HUES6 (cell line): ENCODE measurements at regions not wholly inside any gene's neighbourhood (a gene's known extent, or its start where the extent isn't known, plus 50 kb on each side); places are given as distances from the start of the nearest gene placed in this dataset.

Experiments used
- H3K27ac ChIP-seq: 2 replicates; pipeline ENCODE4 v1.7.0; 2013; ENCODE audit warnings: low read depth, mild to moderate bottlenecking, low read length, inconsistent platforms
- H3K27me3 ChIP-seq: 2 replicates; pipeline ENCODE4 v1.6.1; 2013; ENCODE audit warnings: low read length; ENCODE audit not compliant: control insufficient read depth, insufficient read depth
- H3K36me3 ChIP-seq: 2 replicates; pipeline ENCODE4 v1.6.1; 2013; ENCODE audit warnings: low read length; ENCODE audit not compliant: control insufficient read depth, insufficient read depth
- H3K4me1 ChIP-seq: 2 replicates; pipeline ENCODE4 v1.6.1; 2013; ENCODE audit warnings: low read length; ENCODE audit not compliant: control insufficient read depth, insufficient read depth
- H3K4me3 ChIP-seq: 2 replicates; pipeline ENCODE4 v1.5.1; 2013; ENCODE audit warnings: low read depth, low read length
- H3K9ac ChIP-seq: one replicate; pipeline ENCODE4 v1.6.1; 2013; ENCODE audit warnings: mild to moderate bottlenecking, low read length
- H3K9me3 ChIP-seq: 2 replicates; pipeline ENCODE4 v1.6.1; 2013; ENCODE audit warnings: low read depth, low read length; ENCODE audit not compliant: control insufficient read depth, insufficient read depth

DNA sequence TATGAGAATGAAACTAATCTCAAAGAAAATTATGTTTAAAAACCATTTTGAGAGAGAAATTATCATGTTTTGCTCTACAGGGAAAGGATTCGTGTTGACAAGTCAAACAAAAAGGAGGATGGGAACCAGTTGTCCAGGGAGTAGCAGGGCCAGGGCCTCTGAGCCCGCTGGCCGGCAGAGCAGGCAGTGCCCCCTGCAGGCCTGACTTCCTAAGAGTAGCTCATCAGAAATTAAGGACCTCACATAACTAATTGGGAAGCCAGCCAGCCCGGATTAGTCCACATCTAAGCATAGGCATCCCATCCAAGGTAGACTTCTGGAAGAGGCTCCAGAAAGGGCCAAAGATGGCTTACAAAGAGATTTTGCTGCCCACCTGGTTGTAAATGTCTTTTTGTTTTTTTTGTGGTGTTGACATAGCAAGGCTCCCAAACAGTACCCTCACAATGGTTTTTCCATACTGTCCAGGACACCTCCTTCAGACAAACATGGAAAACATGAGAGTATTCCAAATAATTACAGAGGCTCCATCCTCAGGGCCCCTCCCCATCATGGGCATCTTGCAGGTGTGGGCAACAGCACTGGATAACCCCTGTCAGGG, 241.2 kb upstream of the TANK start:
- no peak overlapping the region for H3K27ac ChIP-seq
- peaks cover 29% of the 10 kb centered on the region for H3K27me3 ChIP-seq
- H3K36me3 ChIP-seq, result no peaks in the 10 kb centered on the region
- no peak overlapping the region for H3K9ac ChIP-seq
- H3K4me1 ChIP-seq, result no peaks in the 10 kb centered on the region
- H3K9me3 ChIP-seq, result no peaks in the 10 kb centered on the region
- no peak overlapping the region for H3K4me3 ChIP-seq

DNA sequence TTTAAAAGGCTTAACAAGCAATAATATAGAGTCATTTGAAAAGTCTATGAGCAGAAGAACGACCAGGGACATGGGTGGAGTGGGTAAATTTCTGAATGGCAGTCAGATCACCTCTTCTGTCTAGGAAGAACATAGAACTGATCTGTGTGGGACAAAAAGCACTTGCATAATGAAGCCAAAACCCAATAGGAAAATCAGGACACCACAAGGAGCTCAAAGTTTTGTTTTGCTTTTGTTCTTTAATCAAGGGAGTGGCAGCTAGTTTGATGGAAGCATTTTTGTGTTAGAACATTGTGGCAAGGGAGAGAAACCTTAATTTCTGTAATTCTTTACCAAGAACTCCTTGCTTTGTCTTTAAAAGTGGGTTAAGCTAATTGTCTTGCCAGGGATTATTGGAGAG, 240.2 kb upstream of the TANK start:
- peaks cover 26% of the 10 kb centered on the region for H3K27me3 ChIP-seq
- no peaks in the 10 kb centered on the region for H3K36me3 ChIP-seq
- no peak overlapping the region for H3K27ac ChIP-seq
- H3K4me1 ChIP-seq, result peaks cover 6% of the 10 kb centered on the region; the same call in 1 of the 2 replicates
- H3K9ac ChIP-seq, result no peak overlapping the region
- no peak overlapping the region for H3K4me3 ChIP-seq
- H3K9me3 ChIP-seq, result no peaks in the 10 kb centered on the region

DNA sequence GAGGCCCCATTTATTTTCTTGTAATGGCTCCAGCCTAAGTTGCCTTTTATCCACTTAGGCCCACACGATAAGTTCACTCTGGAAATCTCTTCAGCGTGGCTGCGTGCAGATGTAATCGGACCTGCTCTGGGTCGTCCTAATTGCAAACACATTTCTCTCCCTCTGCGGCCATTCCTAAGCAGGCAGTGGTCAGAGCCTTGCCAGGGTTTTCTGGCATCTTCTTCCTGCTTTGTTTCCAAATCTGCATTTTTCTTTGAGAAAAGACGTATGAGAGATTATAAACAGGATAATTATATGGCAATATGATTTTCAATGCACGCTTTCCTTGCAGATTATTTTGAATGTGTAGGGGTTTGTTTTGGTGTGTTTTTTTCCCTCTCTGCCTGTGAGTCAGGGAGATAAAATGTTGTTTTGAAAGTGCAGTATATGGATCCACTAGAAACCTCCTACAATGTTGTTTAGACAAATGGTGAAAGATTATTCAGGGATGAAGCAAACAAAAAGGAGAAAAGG, 239.4 kb upstream of the TANK start:
- peaks cover 21% of the 10 kb centered on the region for H3K27me3 ChIP-seq
- H3K9me3 ChIP-seq, result no peaks in the 10 kb centered on the region
- H3K4me1 ChIP-seq, result peaks cover 13% of the 10 kb centered on the region; the same call in 1 of the 2 replicates
- H3K4me3 ChIP-seq, result no peak overlapping the region
- H3K27ac ChIP-seq, result no peak overlapping the region
- no peak overlapping the region for H3K9ac ChIP-seq
- H3K36me3 ChIP-seq, result no peaks in the 10 kb centered on the region

DNA sequence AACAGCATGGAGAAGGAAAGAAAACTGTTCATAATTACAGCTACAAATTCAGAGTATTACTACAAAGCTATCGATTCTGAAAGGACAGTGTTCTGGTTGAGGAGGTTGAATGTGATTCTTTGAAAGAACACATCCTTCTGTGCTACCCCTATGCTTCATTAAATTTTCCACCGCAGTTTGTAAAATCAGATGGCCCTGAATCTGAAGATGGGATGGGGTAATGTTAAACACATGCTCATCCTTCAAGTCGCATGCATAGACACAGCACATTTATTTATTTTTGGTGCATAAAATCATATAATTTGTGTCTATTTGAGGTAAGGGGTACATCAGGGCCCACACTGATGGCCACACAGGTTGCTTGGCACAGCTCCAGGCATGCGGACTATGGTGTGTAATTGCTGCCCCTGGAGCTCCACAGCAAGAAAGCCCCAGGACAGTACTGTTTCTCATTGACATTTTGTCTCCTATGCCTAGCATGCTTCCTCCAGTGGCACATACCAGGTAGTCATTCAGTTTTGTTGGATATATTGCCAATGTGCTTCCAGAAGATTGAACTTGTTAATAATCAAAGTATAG, 238.8 kb upstream of the TANK start:
- peaks cover 13% of the 10 kb centered on the region; the same call in 1 of the 2 replicates for H3K4me1 ChIP-seq
- H3K4me3 ChIP-seq, result no peak overlapping the region
- H3K9me3 ChIP-seq, result no peaks in the 10 kb centered on the region
- no peak overlapping the region for H3K27ac ChIP-seq
- H3K27me3 ChIP-seq, result peaks cover 15% of the 10 kb centered on the region
- no peaks in the 10 kb centered on the region for H3K36me3 ChIP-seq
- H3K9ac ChIP-seq, result no peak overlapping the region

DNA sequence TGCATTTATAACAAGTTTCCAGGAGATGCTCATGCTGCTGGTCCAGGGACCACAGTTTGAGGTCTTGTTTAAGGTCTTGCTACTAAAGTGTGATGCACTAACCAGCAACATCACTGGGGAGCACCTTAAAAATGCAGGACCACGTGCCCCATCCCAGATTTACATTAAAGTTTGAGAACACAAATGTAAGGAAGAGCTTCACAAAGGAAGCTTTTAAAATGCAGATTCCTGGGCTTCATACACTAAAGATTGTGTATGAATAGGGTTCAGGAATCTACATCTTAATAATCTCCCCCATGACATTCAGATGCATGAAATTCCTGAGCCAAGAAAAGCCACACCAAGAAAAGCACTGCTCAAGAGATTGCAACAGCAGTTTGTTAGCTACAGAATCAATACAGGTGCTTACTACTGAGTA, 235.3 kb upstream of the TANK start:
- no peaks in the 10 kb centered on the region for H3K36me3 ChIP-seq
- no peak overlapping the region for H3K4me3 ChIP-seq
- no peaks in the 10 kb centered on the region for H3K9me3 ChIP-seq
- peaks cover 13% of the 10 kb centered on the region; the same call in 1 of the 2 replicates for H3K4me1 ChIP-seq
- no peaks in the 10 kb centered on the region for H3K27me3 ChIP-seq
- H3K9ac ChIP-seq, result no peak overlapping the region
- H3K27ac ChIP-seq, result no peak overlapping the region

DNA sequence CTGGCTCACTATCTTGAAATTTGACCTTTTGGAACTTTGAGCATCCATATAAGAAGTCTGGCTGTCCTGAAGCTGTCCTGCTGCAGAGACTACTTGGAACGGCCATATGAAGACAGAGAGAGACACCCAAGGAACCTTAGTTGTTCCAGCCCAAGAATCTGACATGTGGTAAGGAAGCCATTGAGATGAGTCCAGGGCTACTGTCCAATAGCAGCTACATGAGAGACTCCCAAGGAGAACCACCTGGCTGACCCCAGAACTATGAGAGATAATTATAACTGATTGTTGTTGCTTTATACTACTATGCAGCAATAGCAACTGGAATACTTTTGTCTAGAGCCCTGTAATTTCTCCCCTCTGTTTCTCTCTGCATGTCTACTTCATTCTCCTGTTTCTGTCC, 234.3 kb upstream of the TANK start:
- H3K36me3 ChIP-seq, result no peaks in the 10 kb centered on the region
- no peaks in the 10 kb centered on the region for H3K27me3 ChIP-seq
- peaks cover 13% of the 10 kb centered on the region; the same call in 1 of the 2 replicates for H3K4me1 ChIP-seq
- no peak overlapping the region for H3K27ac ChIP-seq
- H3K9ac ChIP-seq, result no peak overlapping the region
- H3K4me3 ChIP-seq, result no peak overlapping the region
- H3K9me3 ChIP-seq, result no peaks in the 10 kb centered on the region

DNA sequence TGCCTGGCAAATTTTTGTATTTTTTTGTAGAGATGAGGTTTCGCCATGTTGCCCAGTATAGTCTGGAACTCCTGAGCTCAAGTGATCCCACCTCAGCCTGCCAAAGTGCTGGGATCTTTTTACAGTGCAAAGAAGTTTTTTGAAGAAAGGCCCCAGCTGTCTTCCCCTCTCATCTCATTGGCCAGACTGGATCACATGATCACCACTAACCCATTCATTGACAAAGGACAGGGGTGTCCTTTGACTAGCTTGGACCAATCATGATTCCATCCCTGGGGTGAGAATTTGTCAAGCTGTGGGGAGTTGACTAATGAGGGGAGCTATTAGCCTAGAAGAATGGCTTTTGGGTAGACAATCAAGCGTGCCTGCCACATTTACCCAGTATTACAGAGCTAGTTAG, 232.9 kb upstream of the TANK start:
- no peaks in the 10 kb centered on the region for H3K9me3 ChIP-seq
- no peaks in the 10 kb centered on the region for H3K27me3 ChIP-seq
- no peak overlapping the region for H3K4me3 ChIP-seq
- H3K4me1 ChIP-seq, result peaks cover 13% of the 10 kb centered on the region; the same call in 1 of the 2 replicates
- H3K9ac ChIP-seq, result no peak overlapping the region
- no peak overlapping the region for H3K27ac ChIP-seq
- H3K36me3 ChIP-seq, result no peaks in the 10 kb centered on the region

DNA sequence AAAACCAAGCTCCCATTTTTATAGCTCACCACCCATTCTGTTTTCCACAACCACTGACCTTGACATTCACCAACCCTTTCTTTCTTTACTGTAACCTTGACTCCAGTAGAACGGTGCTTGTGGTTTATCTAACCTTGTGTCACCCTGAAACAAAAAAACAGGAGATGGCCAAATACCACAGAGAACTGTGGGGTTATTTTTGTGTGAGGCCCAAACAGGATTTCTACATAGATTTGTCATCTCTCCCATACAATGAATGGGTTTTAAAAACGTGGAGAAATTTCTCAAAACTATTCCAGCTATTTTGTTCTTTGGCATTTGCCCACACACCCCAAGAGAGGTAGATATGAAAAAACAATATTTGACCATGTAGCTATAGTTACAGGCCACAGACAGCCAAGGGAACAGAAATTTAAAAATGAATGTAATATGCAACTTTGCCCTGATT, 231.3 kb upstream of the TANK start:
- no peak overlapping the region for H3K4me3 ChIP-seq
- peaks cover 13% of the 10 kb centered on the region; the same call in 1 of the 2 replicates for H3K4me1 ChIP-seq
- H3K27ac ChIP-seq, result no peak overlapping the region
- no peaks in the 10 kb centered on the region for H3K36me3 ChIP-seq
- H3K27me3 ChIP-seq, result no peaks in the 10 kb centered on the region
- H3K9me3 ChIP-seq, result no peaks in the 10 kb centered on the region
- no peak overlapping the region for H3K9ac ChIP-seq

DNA sequence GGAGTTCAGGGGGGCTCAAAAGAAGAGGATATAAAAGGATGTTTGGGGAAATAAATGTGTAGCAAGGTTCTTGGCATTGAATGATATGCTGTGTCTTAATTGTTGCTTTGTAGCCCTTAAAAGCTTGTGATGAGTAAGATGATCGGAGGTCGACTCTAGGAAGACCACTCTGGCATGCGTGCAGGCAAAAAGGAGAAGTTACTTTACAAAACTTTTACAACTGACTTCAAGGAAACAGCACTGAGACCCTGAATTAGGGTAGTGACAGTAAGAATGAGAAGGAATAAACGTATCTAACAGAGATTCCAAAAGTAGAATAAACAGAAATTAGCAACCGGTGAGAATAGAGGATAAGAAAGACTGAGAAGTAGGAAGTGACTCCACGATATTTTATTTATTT, 228.7 kb upstream of the TANK start:
- 0 out of 2 replicates have a peak, but pooled peaks cover 3% of the 10 kb centered on the region for H3K4me1 ChIP-seq
- H3K9ac ChIP-seq, result no peak overlapping the region
- H3K27me3 ChIP-seq, result no peaks in the 10 kb centered on the region
- H3K9me3 ChIP-seq, result no peaks in the 10 kb centered on the region
- H3K36me3 ChIP-seq, result no peaks in the 10 kb centered on the region
- no peak overlapping the region for H3K27ac ChIP-seq
- no peak overlapping the region for H3K4me3 ChIP-seq

DNA sequence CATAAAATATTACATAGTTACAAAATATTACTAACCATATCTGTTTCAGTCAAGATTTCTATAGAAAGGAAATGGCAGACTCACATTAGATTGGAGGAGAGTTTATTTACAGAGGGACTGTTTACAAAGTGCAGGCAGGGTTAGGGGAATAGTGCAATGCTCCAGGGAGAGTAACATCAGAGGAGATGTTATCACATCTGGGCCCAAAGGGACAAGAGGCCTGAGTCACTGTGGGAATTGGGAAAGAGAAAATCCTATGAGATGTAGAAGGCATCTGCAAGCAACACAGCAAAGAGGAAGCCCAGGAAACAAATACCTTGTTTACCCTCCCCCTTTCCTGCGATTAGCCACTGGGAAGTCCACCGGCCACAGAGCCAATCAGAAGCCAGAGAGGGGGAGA, 227.3 kb upstream of the TANK start:
- Histone ChIP-seq H3K27me3 (no peaks in the 10 kb centered on the region), H3K4me1 (0 out of 2 replicates have a peak, but pooled peaks cover 3% of the 10 kb centered on the region), H3K36me3 (no peaks in the 10 kb centered on the region), H3K9me3 (no peaks in the 10 kb centered on the region), H3K9ac (no peak overlapping the region), H3K4me3 (no peak overlapping the region), H3K27ac (no peak overlapping the region)

DNA sequence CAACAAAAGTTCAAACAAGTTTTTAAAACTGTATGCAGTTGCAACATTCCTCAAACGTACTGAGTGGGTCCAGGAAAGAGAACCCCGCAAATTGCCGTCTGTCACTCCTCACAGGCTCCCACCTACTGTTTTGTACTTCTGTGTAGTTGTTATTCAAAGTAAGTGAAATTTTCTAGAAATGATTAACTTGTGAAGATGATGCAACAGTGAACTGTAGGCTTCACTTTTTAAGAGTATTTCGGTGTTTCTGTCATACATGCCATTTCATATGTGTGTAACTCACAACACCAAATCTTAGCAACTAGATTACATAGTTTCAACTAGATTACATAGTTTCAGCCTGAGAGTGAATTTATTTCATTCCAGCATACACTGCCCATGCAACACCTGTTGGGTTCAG, 226.0 kb upstream of the TANK start:
- Histone ChIP-seq H3K27ac (no peak overlapping the region), H3K9me3 (no peaks in the 10 kb centered on the region), H3K4me1 (0 out of 2 replicates have a peak, but pooled peaks cover 3% of the 10 kb centered on the region), H3K4me3 (no peak overlapping the region), H3K36me3 (no peaks in the 10 kb centered on the region), H3K27me3 (no peaks in the 10 kb centered on the region), H3K9ac (no peak overlapping the region)
